ENCODE measurements at regions not wholly inside any gene's neighbourhood (a gene's known extent, or its start where the extent isn't known, plus 50 kb on each side); places are given as distances from the start of the nearest gene placed in this dataset.
"Not testable (repeated sequence)": the region's sequence is repeated elsewhere in the genome, so short reads cannot be mapped to it uniquely, and the experiment has no call there.

DNA sequence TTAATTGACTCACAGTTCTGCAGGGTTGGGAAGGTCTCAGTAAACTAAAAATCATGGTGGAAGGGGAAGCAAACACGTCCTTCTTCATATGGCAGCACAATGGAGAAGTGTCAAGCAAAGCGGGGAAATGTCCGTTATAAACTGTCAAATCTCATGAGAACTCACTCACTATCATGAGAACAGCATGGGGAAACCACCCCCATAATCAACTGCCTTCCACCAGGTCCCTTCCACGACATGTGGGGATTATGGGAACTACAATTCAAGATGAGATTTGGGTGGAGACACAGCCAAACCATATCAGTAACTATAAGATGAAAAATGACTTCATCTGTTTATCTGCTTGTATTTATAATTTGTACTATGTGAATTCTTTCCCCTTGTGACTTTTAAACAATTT is 577.6 kb upstream of the MDGA2 start:
- no peak for DNase-seq (ENCODE audit: low read depth)
- in situ Hi-C loops (cut with HindIII; ENCODE audit: low sequenced_read_pairs), result no loop called here
- no peak overlapping the region for H3K4me3 ChIP-seq (ENCODE audit: low read depth, low read length)
- TF ChIP-seq, protein P1, sequence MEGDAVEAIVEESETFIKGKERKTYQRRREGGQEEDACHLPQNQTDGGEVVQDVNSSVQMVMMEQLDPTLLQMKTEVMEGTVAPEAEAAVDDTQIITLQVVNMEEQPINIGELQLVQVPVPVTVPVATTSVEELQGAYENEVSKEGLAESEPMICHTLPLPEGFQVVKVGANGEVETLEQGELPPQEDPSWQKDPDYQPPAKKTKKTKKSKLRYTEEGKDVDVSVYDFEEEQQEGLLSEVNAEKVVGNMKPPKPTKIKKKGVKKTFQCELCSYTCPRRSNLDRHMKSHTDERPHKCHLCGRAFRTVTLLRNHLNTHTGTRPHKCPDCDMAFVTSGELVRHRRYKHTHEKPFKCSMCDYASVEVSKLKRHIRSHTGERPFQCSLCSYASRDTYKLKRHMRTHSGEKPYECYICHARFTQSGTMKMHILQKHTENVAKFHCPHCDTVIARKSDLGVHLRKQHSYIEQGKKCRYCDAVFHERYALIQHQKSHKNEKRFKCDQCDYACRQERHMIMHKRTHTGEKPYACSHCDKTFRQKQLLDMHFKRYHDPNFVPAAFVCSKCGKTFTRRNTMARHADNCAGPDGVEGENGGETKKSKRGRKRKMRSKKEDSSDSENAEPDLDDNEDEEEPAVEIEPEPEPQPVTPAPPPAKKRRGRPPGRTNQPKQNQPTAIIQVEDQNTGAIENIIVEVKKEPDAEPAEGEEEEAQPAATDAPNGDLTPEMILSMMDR (IDR thresholded peaks at IDR 0.05; ENCODE audit: low read depth, low read length, missing control alignments), result no peak

DNA sequence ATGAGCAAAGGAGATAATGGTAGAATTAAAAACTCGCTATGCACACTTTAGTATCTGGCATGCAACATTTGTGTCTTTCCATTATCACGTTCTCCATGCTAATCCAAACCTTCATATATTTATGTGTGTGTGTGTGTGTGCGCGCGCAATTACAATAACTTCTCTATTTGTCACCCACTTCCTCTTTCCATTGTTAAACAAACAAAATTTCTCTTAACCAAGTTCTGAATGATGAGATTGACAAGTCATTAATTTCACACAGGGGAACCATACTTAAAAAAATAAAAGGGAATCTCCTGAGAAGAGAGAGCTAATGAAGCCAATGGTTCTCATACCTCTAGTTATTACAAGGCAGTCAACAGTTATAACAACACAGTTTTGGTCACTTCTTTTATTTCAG is 575.9 kb upstream of the MDGA2 start:
- in situ Hi-C loops (cut with HindIII; ENCODE audit: low sequenced_read_pairs), result no loop called here
- DNase-seq (ENCODE audit: low read depth), result no peak
- TF ChIP-seq, protein P1 (IDR thresholded peaks at IDR 0.05; ENCODE audit: low read depth, low read length, missing control alignments), result no peak
- no peak overlapping the region for H3K4me3 ChIP-seq (ENCODE audit: low read depth, low read length)

DNA sequence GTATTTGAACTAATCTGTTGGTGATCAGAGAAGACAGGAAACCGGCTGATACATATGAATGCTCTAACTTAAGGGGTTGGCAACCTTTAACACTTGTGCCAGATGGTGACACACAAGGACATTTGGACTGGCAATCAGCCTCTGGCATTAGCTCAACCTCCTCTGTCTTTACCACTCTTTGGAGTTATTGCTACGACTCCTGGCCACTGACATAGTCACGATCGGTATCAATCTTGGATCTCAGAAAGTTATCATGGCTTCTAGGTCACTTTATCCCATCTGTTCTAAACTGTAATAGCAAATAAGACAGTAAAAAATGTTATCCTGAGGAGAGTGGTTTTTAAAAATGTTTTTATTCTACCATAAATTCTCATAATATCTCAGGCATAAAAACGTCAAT is 575.2 kb upstream of the MDGA2 start:
- no peak for DNase-seq (ENCODE audit: low read depth)
- H3K4me3 ChIP-seq (ENCODE audit: low read depth, low read length), result no peak overlapping the region
- TF ChIP-seq, protein P1 (IDR thresholded peaks at IDR 0.05; ENCODE audit: low read depth, low read length, missing control alignments), result no peak
- in situ Hi-C loops (cut with HindIII; ENCODE audit: low sequenced_read_pairs), result no loop called here

DNA sequence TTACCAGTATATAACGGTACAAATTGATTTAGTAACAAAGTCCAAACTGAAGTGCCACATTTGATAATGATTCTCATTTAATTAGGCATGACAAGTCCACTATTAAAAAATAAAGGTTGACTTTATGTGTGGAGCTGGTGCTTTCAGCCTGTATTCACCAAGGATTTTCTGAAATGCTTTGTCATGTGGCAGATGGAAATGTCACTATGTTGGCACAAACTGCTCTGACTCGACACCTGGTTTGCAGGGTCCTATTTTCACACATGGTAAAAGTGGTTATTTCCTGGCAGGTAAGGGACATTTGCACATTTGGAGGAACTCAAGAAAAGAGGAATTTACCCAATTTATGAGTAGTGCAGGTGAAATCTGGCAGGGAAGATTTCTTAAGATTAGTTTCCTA is 572.6 kb upstream of the MDGA2 start:
- in situ Hi-C loops (cut with HindIII; ENCODE audit: low sequenced_read_pairs), result no loop called here
- no peak overlapping the region for H3K4me3 ChIP-seq (ENCODE audit: low read depth, low read length)
- DNase-seq (ENCODE audit: low read depth), result no peak
- TF ChIP-seq, protein P1 (IDR thresholded peaks at IDR 0.05; ENCODE audit: low read depth, low read length, missing control alignments), result no peak

DNA sequence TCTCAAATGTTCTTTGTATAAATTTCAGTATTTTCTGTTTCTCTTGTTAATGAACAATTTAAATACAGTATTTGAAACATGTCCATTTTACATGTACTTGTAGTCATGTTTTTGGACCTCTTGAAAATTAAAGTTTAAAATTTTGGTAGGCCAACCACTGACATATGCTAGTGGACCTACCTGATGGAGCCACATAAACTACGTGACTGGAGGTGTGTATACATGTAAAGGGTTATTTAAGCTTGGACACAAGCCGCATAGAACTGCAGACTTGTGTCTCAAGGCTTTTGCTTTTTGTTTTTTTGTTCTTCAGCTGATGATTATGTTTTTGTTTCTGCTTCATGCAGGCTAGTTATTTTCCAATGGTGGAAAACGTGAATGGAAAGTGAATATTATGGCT is 568.5 kb upstream of the MDGA2 start:
- TF ChIP-seq, protein P1 (IDR thresholded peaks at IDR 0.05; ENCODE audit: low read depth, low read length, missing control alignments), result no peak
- H3K4me3 ChIP-seq (ENCODE audit: low read depth, low read length), result no peak overlapping the region
- no peak for DNase-seq (ENCODE audit: low read depth)
- in situ Hi-C loops (cut with HindIII; ENCODE audit: low sequenced_read_pairs), result no loop called here

DNA sequence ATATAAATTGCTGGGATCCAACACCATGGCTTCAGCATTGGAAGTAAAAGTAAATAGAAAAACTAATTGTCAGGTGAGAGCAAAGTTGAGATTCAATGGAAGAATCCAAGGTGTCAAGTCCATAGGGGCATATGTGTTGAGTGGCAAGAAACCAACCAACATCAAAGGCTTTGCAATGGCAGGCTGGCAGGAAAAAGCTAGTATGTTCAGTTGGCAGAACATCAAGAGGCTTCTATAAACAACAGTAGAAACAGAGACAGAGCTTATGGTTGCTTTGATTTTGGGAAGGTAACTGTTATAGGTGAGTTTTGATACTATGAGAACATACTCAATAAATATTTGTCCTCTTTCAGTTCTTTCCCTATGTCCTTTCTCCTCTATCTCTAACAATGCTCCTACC is 553.7 kb upstream of the MDGA2 start:
- DNase-seq (ENCODE audit: low read depth), result no peak
- in situ Hi-C loops (cut with HindIII; ENCODE audit: low sequenced_read_pairs), result no loop called here
- TF ChIP-seq, protein P1 (IDR thresholded peaks at IDR 0.05; ENCODE audit: low read depth, low read length, missing control alignments), result no peak
- no peak overlapping the region for H3K4me3 ChIP-seq (ENCODE audit: low read depth, low read length)

DNA sequence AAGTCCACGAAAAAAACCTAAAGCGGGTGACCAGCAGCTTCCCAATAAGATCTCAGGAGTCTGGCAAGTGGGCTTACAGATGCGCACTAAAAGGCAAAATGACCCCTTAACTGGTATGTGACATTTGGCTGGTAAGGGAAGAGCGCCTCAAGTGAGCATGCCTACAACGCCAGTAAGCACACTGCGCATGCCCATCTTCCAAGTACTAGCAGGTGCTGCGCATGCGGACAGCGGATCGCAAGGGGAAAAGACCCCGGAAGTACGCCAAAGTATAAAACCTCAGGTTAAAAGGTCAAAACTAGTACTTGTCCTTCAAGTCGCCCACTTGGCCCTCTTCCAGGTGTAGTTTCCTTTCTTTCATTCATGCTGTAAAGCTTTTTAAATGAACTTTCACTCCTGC is 518.5 kb upstream of the MDGA2 start:
- no peak overlapping the region for H3K4me3 ChIP-seq (ENCODE audit: low read depth, low read length)
- TF ChIP-seq, protein P1 (IDR thresholded peaks at IDR 0.05; ENCODE audit: low read depth, low read length, missing control alignments), result no peak
- DNase-seq (ENCODE audit: low read depth), result no peak
- in situ Hi-C loops (cut with HindIII; ENCODE audit: low sequenced_read_pairs), result no loop called here

DNA sequence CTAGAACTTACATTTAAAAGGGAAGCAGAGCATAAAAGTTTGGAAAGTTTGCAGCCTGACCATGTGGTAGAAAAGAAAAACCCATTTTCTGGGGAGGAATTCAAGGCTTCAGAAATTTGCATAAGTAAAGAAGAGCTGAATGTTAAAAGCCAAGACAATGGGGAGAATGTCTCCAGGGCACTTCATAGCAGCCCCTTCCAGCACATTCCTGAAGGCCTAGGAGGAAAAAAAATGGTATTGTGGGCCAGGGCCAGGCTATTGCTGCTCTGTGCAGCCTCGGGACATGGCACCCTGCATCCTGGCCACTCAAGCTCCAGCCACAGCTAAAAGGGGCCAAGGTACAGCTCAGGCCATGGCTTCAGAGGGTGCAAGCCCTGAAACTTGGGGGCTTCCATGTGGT is 474.2 kb upstream of the MDGA2 start:
- H3K4me3 ChIP-seq (ENCODE audit: low read depth, low read length); in situ Hi-C loops (cut with HindIII; ENCODE audit: low sequenced_read_pairs); DNase-seq (ENCODE audit: low read depth): not testable (repeated sequence)

All from astrocyte of the cerebellum (primary cell).